ENCODE measurements at regions not wholly inside any gene's neighbourhood (a gene's known extent, or its start where the extent isn't known, plus 50 kb on each side); places are given as distances from the start of the nearest gene placed in this dataset.

DNA sequence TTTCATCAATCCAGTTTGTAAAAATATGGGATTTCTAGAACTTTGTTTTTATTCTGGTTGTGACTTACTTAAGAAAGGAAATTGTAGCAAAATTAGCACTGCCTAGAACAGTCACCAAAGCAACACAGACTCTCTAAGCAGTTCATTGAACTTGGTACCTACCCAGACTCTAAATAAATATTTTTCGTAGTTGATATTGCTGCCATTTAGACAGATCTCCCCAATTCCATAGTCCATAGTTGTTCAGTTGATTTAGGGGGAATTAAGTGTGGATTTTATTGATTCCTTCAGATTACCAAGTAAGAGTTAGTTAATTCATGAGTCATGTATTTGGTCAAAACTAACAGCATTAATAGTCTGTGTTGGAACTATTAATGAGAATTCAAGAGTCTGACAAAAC is 822.5 kb downstream of the DHX35 start:
- TF ChIP-seq, protein P1, sequence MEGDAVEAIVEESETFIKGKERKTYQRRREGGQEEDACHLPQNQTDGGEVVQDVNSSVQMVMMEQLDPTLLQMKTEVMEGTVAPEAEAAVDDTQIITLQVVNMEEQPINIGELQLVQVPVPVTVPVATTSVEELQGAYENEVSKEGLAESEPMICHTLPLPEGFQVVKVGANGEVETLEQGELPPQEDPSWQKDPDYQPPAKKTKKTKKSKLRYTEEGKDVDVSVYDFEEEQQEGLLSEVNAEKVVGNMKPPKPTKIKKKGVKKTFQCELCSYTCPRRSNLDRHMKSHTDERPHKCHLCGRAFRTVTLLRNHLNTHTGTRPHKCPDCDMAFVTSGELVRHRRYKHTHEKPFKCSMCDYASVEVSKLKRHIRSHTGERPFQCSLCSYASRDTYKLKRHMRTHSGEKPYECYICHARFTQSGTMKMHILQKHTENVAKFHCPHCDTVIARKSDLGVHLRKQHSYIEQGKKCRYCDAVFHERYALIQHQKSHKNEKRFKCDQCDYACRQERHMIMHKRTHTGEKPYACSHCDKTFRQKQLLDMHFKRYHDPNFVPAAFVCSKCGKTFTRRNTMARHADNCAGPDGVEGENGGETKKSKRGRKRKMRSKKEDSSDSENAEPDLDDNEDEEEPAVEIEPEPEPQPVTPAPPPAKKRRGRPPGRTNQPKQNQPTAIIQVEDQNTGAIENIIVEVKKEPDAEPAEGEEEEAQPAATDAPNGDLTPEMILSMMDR (IDR thresholded peaks at IDR 0.05), result no peak
- no peak for TF ChIP-seq POLR2A (IDR thresholded peaks at IDR 0.05)

Data from sigmoid colon (tissue), 3 donors.